ENCODE measurements at regions not wholly inside any gene's neighbourhood (a gene's known extent, or its start where the extent isn't known, plus 50 kb on each side); places are given as distances from the start of the nearest gene placed in this dataset.
"Not testable (repeated sequence)": the region's sequence is repeated elsewhere in the genome, so short reads cannot be mapped to it uniquely, and the experiment has no call there.

DNA sequence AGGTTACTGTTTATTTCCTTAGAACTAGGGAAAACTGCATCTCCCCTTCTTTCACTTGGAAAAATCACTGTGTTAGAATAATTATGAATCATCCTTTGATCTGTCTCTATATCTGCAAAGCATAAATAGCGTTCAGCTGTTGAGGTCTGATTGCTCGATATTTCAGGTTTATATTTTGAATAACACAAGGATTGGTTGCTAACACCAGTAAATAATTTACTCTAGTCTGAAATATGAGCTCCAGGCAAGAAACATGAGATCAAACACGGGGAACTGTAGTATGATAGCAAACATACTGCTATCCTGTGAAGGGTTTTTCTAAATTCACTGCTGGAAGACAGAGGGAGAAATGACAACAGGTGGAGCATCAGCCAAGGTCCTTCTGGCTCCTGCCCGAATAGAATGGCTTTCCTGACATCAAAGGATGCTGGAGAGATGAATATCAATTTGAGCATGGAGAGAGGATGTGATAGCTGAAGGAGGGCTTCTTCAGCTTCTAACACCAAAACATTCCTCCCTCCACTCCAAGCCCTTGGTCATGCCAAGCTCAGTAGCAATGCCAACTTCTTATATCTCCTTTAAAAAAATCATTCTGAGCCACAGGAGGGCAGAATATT is 450.3 kb downstream of the SHISA9 start:
- CTCF ChIA-PET (ENCODE audit: unreplicated experiment): no interaction called here
- TF ChIP-seq CTCF (conservative IDR thresholded peaks at IDR 0.05; ENCODE audit: low read length) (no peak), EZH2phosphoT487 (IDR thresholded peaks at IDR 0.05; ENCODE audit: borderline replicate concordance, low read depth, low read length) (no peak)

DNA sequence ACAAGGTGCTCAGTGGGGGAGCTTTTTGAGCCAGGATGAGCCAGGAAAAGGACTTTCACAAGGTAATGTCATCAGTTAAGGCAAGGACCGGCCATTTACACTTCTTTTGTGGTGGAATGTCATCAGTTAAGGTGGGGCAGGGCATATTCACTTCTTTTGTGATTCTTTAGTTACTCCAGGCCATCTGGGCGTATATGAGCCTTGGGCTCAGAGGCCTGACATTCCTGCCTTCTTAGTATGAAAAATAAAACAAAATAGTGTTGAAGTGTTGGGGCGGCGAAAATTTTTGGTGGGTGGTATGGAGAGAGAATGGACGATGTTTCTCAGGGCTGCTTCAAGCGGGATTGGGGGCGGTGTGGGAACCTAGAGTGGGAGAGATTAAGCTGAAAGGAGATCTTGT is 451.4 kb downstream of the SHISA9 start:
- H3K9me3 ChIP-seq (ENCODE audit: low read length); H3K4me1 ChIP-seq (ENCODE audit: insufficient read depth, low read length, poor library complexity, severe bottlenecking); H2AFZ ChIP-seq (ENCODE audit: low read length); intact Hi-C loops (cut with micrococcal nuclease; ENCODE audit: unreplicated experiment); H3K4me2 ChIP-seq (ENCODE audit: low read length); H3K36me3 ChIP-seq (ENCODE audit: insufficient read depth, low read length); H3K27ac ChIP-seq (ENCODE audit: low read depth, low read length, poor library complexity, severe bottlenecking); H4K20me1 ChIP-seq (ENCODE audit: insufficient read depth, low read length); DNase-seq (ENCODE audit: low spot score); H3K9me2 ChIP-seq (ENCODE audit: insufficient read depth, low read length); H3K79me2 ChIP-seq (ENCODE audit: insufficient read depth, low read depth, low read length); H3K4me3 ChIP-seq (ENCODE audit: low read depth, low read length, poor library complexity, severe bottlenecking); BruUV-seq (replicated peaks); CTCF ChIA-PET (ENCODE audit: unreplicated experiment): not testable (repeated sequence)
- POLR2A ChIA-PET: interaction anchor here (0.7 kb wide), 1 partner anchor 69 kb away, joined by 4 read pairs; no protein-coding TSS in a partner anchor

More for the DNA sequence above, 450.3 kb downstream of the SHISA9 start:
- DNase-seq (ENCODE audit: low spot score): no peak
- H3K79me2 ChIP-seq (ENCODE audit: insufficient read depth, low read depth, low read length): no peaks in the 10 kb centered on the region
- H4K20me1 ChIP-seq (ENCODE audit: insufficient read depth, low read length): no peaks in the 10 kb centered on the region
- no peaks in the 10 kb centered on the region for H3K36me3 ChIP-seq (ENCODE audit: insufficient read depth, low read length)
- no peak overlapping the region for H2AFZ ChIP-seq (ENCODE audit: low read length)
- intact Hi-C loops (cut with micrococcal nuclease; ENCODE audit: unreplicated experiment): no loop called here
- no peaks in the 10 kb centered on the region for H3K9me2 ChIP-seq (ENCODE audit: insufficient read depth, low read length)
- H3K4me1 ChIP-seq (ENCODE audit: insufficient read depth, low read length, poor library complexity, severe bottlenecking): peaks cover 3% of the 10 kb centered on the region
- no peak overlapping the region for H3K4me2 ChIP-seq (ENCODE audit: low read length)
- no peak overlapping the region for H3K27ac ChIP-seq (ENCODE audit: low read depth, low read length, poor library complexity, severe bottlenecking)
- H3K9me3 ChIP-seq (ENCODE audit: low read length): no peaks in the 10 kb centered on the region
- BruUV-seq (replicated peaks): no TSS peak
- H3K4me3 ChIP-seq (ENCODE audit: low read depth, low read length, poor library complexity, severe bottlenecking): no peak overlapping the region
- POLR2A ChIA-PET: interaction anchor here (1.4 kb wide), 1 partner anchor 8 kb away, joined by 4 read pairs; no protein-coding TSS in a partner anchor

GRCh38 chr16:13357842-13358241 is 456.4 kb downstream of the SHISA9 start:
- POLR2A ChIA-PET: interaction anchor here (0.9 kb wide), 1 partner anchor 21 kb away, joined by 4 read pairs; no protein-coding TSS in a partner anchor

More at GRCh38 chr16:13357842-13358241, 456.4 kb downstream of the SHISA9 start:
- H4K20me1 ChIP-seq (ENCODE audit: insufficient read depth, low read length); H3K9me2 ChIP-seq (ENCODE audit: insufficient read depth, low read length); H3K4me2 ChIP-seq (ENCODE audit: low read length); H3K79me2 ChIP-seq (ENCODE audit: insufficient read depth, low read depth, low read length); H3K36me3 ChIP-seq (ENCODE audit: insufficient read depth, low read length); H3K4me1 ChIP-seq (ENCODE audit: insufficient read depth, low read length, poor library complexity, severe bottlenecking); H3K27ac ChIP-seq (ENCODE audit: low read depth, low read length, poor library complexity, severe bottlenecking); H2AFZ ChIP-seq (ENCODE audit: low read length); CTCF ChIA-PET (ENCODE audit: unreplicated experiment); BruUV-seq (replicated peaks); H3K9me3 ChIP-seq (ENCODE audit: low read length); intact Hi-C loops (cut with micrococcal nuclease; ENCODE audit: unreplicated experiment); DNase-seq (ENCODE audit: low spot score); H3K4me3 ChIP-seq (ENCODE audit: low read depth, low read length, poor library complexity, severe bottlenecking): not testable (repeated sequence)

All from OCI-LY7 (cell line).